GM18508 (cell line): ENCODE measurements at regions not wholly inside any gene's neighbourhood (a gene's known extent, or its start where the extent isn't known, plus 50 kb on each side); places are given as distances from the start of the nearest gene placed in this dataset.

ENCODE experiments used
- ATAC-seq: cut with Tn5 transposase; IDR thresholded peaks from one replicate; pipeline ENCODE4 v1.9.1; 2021; ENCODE audit warnings: moderate number of reproducible peaks; ENCODE audit not compliant: insufficient read depth, unreplicated experiment

GRCh38 chr2:146124741-146125140 lies 1604.8 kb upstream of the ZEB2 start:
- no peak for ATAC-seq

GRCh38 chr2:146123714-146124113 lies 1603.8 kb upstream of the ZEB2 start:
- no peak for ATAC-seq

- ATAC-seq = no peak
Measured at GRCh38 chr2:146123256-146123655, 1603.3 kb upstream of the ZEB2 start.

GRCh38 chr2:146119586-146119985 lies 1599.7 kb upstream of the ZEB2 start:
- ATAC-seq = no peak

- no peak for ATAC-seq
Measured at GRCh38 chr2:146108993-146109392, 1589.1 kb upstream of the ZEB2 start.

GRCh38 chr2:146094185-146094584 lies 1574.3 kb upstream of the ZEB2 start:
- no peak for ATAC-seq

- no peak for ATAC-seq
Measured at GRCh38 chr2:146081459-146081858, 1561.5 kb upstream of the ZEB2 start.

GRCh38 chr2:146080925-146081324 lies 1561.0 kb upstream of the ZEB2 start:
- no peak for ATAC-seq

GRCh38 chr2:146079216-146079615 lies 1559.3 kb upstream of the ZEB2 start:
- ATAC-seq = no peak

GRCh38 chr2:146077156-146077555 lies 1557.2 kb upstream of the ZEB2 start:
- ATAC-seq = no peak

GRCh38 chr2:146068051-146068450 lies 1548.1 kb upstream of the ZEB2 start:
- ATAC-seq = no peak

GRCh38 chr2:146048141-146048540 lies 1528.2 kb upstream of the ZEB2 start:
- ATAC-seq = no peak

- ATAC-seq = no peak
Measured at GRCh38 chr2:146041274-146041910, 1521.5 kb upstream of the ZEB2 start.

- no peak for ATAC-seq
Measured at GRCh38 chr2:146040051-146040450, 1520.1 kb upstream of the ZEB2 start.

- ATAC-seq = no peak
Measured at GRCh38 chr2:146038014-146038413, 1518.1 kb upstream of the ZEB2 start.

GRCh38 chr2:146037334-146037870 lies 1517.5 kb upstream of the ZEB2 start:
- ATAC-seq = no peak

GRCh38 chr2:146031158-146031557 lies 1511.2 kb upstream of the ZEB2 start:
- no peak for ATAC-seq

- ATAC-seq = no peak
Measured at GRCh38 chr2:146027156-146027555, 1507.2 kb upstream of the ZEB2 start.

GRCh38 chr2:146025519-146025918 lies 1505.6 kb upstream of the ZEB2 start:
- no peak for ATAC-seq

GRCh38 chr2:146024212-146024743 lies 1504.4 kb upstream of the ZEB2 start:
- no peak for ATAC-seq

GRCh38 chr2:146004462-146004861 lies 1484.5 kb upstream of the ZEB2 start:
- no peak for ATAC-seq

GRCh38 chr2:146003337-146003736 lies 1483.4 kb upstream of the ZEB2 start:
- ATAC-seq = no peak
